NCI-H187 treated with DMSO at 0.1 percent for 48 hours (cell line): ENCODE measurements at regions not wholly inside any gene's neighbourhood (a gene's known extent, or its start where the extent isn't known, plus 50 kb on each side); places are given as distances from the start of the nearest gene placed in this dataset.

Experiments
- DNase-seq: peaks from one replicate; lab custom pipeline; 2025; lab: John Stamatoyannopoulos, UW

DNA sequence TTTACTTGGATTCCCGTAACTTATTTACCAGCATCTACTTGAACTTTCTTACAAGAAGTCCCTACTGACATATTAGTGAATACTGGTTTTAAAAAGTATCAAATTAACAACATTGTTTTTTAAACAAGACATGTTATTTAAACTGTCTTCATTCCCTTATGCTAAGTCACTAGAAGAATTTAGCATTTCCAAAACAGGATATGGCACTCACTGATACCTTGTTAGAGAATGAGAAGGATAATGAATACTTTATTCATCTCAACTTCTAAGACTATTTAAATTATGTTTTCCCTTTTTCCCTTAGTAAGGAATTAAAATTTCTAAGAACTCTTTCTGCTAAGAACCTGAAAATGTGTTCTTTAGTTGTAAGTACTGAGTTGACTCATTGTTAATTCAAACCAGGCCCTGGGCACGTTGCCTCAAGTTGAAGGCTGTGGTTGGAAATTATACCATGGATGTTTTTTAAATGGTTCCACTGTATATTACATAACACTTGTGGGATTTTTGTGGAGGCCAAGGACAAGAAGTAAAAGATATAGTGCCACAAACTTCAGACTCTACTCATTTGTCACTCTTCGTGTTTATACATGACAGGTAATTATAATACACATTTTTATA lies 219.0 kb upstream of the EDIL3 start:
- DNase-seq, result no peak

DNA sequence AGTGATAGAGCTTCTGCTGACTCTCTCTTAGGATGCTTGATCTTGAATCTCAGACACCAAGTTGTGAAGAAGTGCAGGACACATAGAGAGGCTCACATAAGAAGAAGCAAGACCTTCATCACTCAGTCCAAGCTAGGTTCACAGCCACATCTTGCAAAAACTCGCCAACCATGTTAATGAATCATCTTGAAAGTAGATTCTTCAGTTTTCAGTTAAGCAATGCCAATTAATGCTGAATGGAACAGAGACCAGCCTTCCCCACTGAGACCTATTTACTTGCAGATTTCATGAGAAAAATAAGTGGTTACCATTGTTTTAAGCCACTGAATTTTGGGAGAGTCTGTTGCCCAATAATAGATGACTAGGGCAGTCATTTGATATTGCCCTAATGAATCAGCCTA lies 217.7 kb upstream of the EDIL3 start:
- no peak for DNase-seq

- DNase-seq, result no peak
Observed at GRCh38 chr5:84599964-84600363, 215.3 kb upstream of the EDIL3 start.

GRCh38 chr5:84597904-84598303 lies 213.2 kb upstream of the EDIL3 start:
- no peak for DNase-seq

DNA sequence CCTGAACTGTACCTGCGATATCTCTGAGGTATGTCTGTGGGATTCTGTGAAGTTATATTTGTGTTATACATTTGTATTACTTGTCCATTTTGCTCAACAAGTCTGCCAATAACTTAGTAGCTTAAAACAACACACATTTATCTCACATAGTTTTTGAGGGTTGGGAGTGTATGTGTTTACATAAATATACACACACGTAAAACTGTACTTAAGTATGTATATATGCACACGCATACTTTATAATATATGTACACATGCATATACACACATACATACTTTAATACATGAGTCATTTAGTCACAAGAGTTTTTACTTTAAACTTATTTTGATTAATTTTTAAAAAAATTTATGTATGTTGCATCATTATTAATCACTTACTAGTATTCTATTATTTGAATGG lies 205.9 kb upstream of the EDIL3 start:
- DNase-seq, result no peak

- no peak for DNase-seq
Observed at GRCh38 chr5:84589926-84590325, 205.2 kb upstream of the EDIL3 start.

GRCh38 chr5:84585218-84585617 lies 200.5 kb upstream of the EDIL3 start:
- DNase-seq, result no peak

DNA sequence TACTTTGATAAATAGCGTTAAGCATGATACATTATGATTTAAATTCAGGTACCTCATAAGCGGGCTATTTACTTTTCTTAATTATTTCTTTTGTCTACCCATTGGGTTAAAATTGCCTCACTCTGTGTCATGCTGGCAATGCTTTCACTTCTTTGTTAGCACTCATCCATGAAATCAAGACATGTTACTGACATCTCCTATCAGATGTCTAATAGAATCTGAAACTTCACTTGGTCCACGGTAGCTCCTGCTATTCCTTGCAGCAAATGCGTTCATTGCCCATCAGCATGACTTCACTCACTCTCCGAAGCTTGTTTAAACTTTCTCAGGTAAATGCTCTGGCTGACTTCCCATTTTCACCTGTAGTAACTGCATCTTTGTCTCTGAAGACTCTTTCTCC lies 193.5 kb upstream of the EDIL3 start:
- DNase-seq, result no peak

GRCh38 chr5:84573017-84573712 lies 188.5 kb upstream of the EDIL3 start:
- DNase-seq, result no peak

DNA sequence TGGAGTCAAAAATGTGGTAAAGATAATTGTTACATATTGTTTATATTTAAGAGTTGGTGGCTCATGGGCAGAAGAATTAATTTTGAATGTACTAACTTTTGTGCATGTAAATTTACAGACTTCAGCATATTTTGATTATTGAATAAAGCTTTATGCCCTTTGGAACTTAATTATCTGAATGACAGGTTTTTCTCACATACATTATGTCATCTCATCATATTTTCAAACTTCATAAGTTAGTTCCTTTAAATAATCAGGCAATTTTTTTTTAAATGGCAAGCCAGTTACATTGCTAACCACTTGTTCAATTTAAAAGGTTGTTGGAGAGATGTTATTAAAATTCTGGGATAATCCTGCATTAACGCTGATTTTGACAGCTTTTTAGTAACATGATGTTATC lies 184.6 kb upstream of the EDIL3 start:
- no peak for DNase-seq

GRCh38 chr5:84568171-84568570 lies 183.5 kb upstream of the EDIL3 start:
- DNase-seq, result no peak

- DNase-seq, result no peak
Observed at GRCh38 chr5:84565866-84566265, 181.2 kb upstream of the EDIL3 start.

GRCh38 chr5:84564321-84565075 lies 179.8 kb upstream of the EDIL3 start:
- DNase-seq, result peak; percentile 24

GRCh38 chr5:84550222-84550621 lies 165.5 kb upstream of the EDIL3 start:
- DNase-seq, result no peak

DNA sequence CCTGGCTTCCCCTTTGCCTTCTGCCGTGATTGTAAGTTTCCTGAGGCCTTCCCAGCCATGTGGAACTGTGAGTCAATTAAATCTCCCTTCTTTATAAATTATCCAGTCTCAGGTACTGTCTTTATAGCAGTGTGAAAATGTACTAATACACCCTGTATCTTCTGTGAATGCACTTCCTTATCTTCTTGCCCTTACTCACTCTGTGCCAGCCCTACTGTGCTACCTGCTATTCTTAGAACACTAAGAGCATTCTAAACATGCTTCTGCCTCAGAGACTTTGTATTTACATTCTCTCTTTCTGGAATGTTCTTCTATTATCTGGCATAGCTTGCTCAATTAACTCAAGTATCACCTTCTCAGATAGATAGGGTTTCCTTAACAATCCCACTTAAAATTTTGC lies 164.4 kb upstream of the EDIL3 start:
- DNase-seq, result no peak

GRCh38 chr5:84546686-84547085 lies 162.0 kb upstream of the EDIL3 start:
- no peak for DNase-seq

DNA sequence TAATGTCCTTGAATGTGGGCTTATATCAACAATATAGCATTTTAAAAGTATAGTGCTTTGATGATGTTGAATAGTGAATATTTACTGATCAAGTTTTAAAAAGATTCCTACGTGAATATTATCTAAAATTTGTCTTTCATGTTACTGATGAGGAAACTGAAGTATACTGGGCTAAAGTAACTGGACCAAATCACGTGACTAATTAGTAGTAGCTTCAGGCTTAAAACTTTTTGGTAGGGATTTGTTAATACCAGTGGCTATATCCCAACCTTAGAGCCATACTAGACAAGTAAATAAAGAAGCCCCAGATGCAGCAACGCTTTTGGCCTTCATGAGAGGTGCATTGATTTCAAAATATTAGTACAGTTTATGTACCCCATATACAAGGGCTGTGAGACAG lies 152.1 kb upstream of the EDIL3 start:
- DNase-seq, result no peak

GRCh38 chr5:84535281-84535680 lies 150.6 kb upstream of the EDIL3 start:
- DNase-seq, result no peak

GRCh38 chr5:84524491-84524890 lies 139.8 kb upstream of the EDIL3 start:
- DNase-seq, result no peak

- no peak for DNase-seq
Observed at GRCh38 chr5:84518862-84519261, 134.2 kb upstream of the EDIL3 start.

DNA sequence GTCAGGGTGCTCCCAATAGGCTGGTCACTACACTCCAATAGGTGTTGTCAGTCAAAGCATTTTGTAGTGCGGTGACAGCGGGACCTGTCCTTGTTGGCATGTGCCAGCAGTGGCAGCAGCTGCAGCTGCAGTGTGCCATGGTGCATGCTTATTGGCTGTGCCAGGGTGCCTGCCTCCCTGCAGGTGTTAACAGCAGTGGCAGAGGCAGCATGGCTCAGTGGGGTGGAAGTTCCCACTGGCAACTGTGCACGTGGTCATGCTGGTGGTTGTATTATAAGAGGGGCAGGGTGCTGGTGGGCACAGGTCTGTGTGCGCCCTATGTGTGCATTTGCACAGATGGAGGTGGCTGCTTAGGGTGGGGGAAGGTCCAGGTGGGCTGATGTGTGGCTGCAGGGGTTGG lies 133.7 kb upstream of the EDIL3 start:
- DNase-seq, result no peak

DNA sequence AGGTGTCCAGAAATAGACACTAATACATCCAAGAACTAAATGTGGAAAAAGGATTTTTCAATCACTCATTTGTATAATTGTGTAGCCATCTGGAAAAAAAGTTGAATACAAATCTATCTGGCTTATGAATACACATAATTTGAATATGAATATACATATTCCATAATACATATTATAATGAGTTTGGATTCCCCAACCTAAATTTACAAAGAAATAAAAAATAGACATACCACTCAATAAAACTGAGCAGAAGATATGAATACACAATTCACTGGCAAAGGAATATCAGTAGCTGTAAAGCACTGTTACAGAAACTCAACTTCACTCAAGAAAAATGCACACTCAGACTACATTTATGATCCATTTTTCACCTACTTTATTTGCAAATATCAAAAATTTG lies 121.9 kb upstream of the EDIL3 start:
- DNase-seq, result no peak

- DNase-seq, result no peak
Observed at GRCh38 chr5:84494453-84494852, 109.8 kb upstream of the EDIL3 start.
